Breast epithelium (tissue), 3 donors: ENCODE measurements at regions not wholly inside any gene's neighbourhood (a gene's known extent, or its start where the extent isn't known, plus 50 kb on each side); places are given as distances from the start of the nearest gene placed in this dataset.
"Not testable (repeated sequence)": the region's sequence is repeated elsewhere in the genome, so short reads cannot be mapped to it uniquely, and the experiment has no call there.

Experiments used
- CTCF ChIP-seq, 3 donors: fragments of 450-650 bp; IDR thresholded peaks; one replicate each; pipeline ENCODE4 v1.5.1; 2016 to 2017; ENCODE audit warnings: antibody characterized with exemption in 3 of 3, mild to moderate bottlenecking in 3 of 3, moderate library complexity in 3 of 3
- POLR2A ChIP-seq: fragments of 450-650 bp; IDR thresholded peaks from one replicate; pipeline ENCODE4 v1.6.1; 2016; ENCODE audit warnings: antibody characterized with exemption, mild to moderate bottlenecking, moderate library complexity

GRCh38 chr1:221969298-221969858 is 227.5 kb upstream of the DUSP10 start:
- not testable (repeated sequence) for TF ChIP-seq CTCF (IDR thresholded peaks at IDR 0.05); POLR2A
